ENCODE measurements at regions not wholly inside any gene's neighbourhood (a gene's known extent, or its start where the extent isn't known, plus 50 kb on each side); places are given as distances from the start of the nearest gene placed in this dataset.

DNA sequence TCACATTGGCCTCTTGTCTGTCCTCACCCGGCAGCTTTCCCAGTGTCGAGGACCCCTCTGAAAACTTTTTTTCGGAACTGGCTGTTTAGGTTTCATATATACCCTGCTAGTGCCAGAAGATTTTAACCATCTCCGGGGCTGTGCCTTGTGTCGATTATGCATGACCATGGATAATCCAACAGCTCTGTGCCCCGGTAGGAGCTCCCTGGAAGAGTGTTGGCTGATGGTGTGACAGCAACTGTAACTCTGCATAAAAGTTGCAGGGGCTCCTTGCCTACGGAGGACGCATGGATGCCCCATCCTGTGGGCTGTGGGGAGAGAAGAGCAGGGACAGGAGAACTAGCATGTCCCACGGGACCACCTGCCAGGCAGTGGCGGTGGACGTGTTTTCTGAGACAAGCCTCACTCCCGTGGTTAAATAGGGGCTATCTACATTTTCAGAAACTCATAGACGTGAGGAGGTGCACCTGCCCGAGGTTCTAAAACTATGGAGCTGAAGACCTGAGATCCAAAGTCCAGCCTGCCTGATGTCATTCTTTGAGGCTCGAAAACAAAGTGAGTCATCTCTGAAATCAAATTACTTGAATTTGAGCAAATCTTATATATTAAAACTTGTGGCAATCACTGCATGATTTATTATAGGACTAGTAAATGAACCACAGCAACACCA, 437.2 kb upstream of the HS6ST1 start:
- Histone ChIP-seq H3K4me3 (ENCODE audit: control insufficient read depth in 1 of 7, extremely low read depth in 1 of 7, insufficient read depth in 4 of 7, low read depth in 2 of 7, low read length in 6 of 7) (no peak overlapping the region), H3K4me1 (ENCODE audit: control extremely low read depth in 1 of 4, control insufficient read depth in 4 of 4, insufficient read depth in 4 of 4, low read length in 3 of 4) (peaks cover 13 to 39% (median 26%) of the 10 kb centered on the region in 4 experiments), H3K9me3 (ENCODE audit: control extremely low read depth in 1 of 5, control insufficient read depth in 4 of 5, insufficient read depth in 2 of 5, low read depth in 1 of 5, low read length in 4 of 5) (no peaks in the 10 kb centered on the region), H3K36me3 (ENCODE audit: control insufficient read depth in 4 of 4, insufficient read depth in 4 of 4, low read length in 3 of 4) (no peaks in the 10 kb centered on the region), H3K27ac (ENCODE audit: insufficient read depth in 1 of 2, low read depth in 1 of 2, low read length in 2 of 2, poor library complexity in 1 of 2, severe bottlenecking in 2 of 2) (no peak overlapping the region), H3K27me3 (replicated peaks in 2 of 5; ENCODE audit: control insufficient read depth in 4 of 5, insufficient read depth in 5 of 5, low read length in 4 of 5) (no peaks in the 10 kb centered on the region)
- POLR2A ChIA-PET: no interaction called here
- WGBS (ENCODE audit: insufficient coverage): 80% methylated on average over 14 of the region's 15 CpGs
- CTCF ChIA-PET: interaction anchor here (0.7 to 4.7 kb wide), 17 partner anchors 10 to 577 kb away, joined by 3 to 21 read pairs (median 5); no protein-coding TSS in a partner anchor
- DNase-seq: no peak

DNA sequence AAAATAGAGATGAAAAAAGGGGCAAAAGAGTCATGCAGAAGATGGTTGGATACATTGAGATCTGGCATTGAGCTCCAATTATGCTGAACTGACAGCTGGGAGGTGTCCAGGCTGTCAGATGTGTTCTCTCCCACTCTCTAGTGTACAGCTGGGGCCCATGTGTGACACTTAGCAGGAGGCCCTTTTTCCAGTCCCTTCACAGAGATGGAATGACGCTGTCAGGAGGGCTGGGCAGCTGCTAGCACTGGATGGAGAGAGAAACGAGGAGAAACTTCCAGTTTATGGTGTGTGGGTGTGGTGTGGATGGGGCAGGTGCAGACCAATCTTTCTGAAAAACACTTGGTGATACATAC, 437.7 kb upstream of the HS6ST1 start:
- peaks cover 13 to 39% (median 26%) of the 10 kb centered on the region in 4 experiments for H3K4me1 ChIP-seq (ENCODE audit: control extremely low read depth in 1 of 4, control insufficient read depth in 4 of 4, insufficient read depth in 4 of 4, low read length in 3 of 4)
- H3K9me3 ChIP-seq (ENCODE audit: control extremely low read depth in 1 of 5, control insufficient read depth in 4 of 5, insufficient read depth in 2 of 5, low read depth in 1 of 5, low read length in 4 of 5): no peaks in the 10 kb centered on the region
- WGBS (ENCODE audit: insufficient coverage): no CpG with 5 or more reads among the region's 2 CpGs
- no peaks in the 10 kb centered on the region for H3K27me3 ChIP-seq (replicated peaks in 2 of 5; ENCODE audit: control insufficient read depth in 4 of 5, insufficient read depth in 5 of 5, low read length in 4 of 5)
- no peak for DNase-seq
- H3K27ac ChIP-seq (ENCODE audit: insufficient read depth in 1 of 2, low read depth in 1 of 2, low read length in 2 of 2, poor library complexity in 1 of 2, severe bottlenecking in 2 of 2): no peak overlapping the region
- no peak overlapping the region for H3K4me3 ChIP-seq (ENCODE audit: control insufficient read depth in 1 of 7, extremely low read depth in 1 of 7, insufficient read depth in 4 of 7, low read depth in 2 of 7, low read length in 6 of 7)
- H3K36me3 ChIP-seq (ENCODE audit: control insufficient read depth in 4 of 4, insufficient read depth in 4 of 4, low read length in 3 of 4): no peaks in the 10 kb centered on the region
- CTCF ChIA-PET: interaction anchor here (0.7 to 4.7 kb wide), 13 partner anchors 10 to 577 kb away, joined by 3 to 21 read pairs (median 5); no protein-coding TSS in a partner anchor
- POLR2A ChIA-PET: no interaction called here

DNA sequence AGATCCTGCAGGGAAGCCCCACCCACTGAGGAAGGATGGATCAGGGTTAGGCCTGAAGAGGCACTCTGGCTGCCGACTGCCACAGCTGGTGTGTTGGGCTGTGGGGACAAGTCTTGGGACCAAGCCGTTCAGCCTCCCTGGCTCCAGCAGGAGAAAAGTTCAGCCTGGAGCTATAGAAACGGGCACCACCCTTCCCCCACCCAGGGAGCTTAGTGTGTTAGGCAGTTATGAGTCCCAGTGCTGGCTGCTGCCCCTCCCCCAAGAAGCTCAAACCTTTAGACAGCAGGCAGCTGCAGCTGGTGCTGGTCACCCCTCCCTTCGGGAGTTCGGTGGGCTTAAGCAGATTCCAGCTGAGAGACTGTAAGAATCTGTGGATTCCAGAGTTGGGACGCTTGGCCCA, 447.1 kb upstream of the HS6ST1 start:
- Histone ChIP-seq H3K36me3 (ENCODE audit: control insufficient read depth in 4 of 4, insufficient read depth in 4 of 4, low read length in 3 of 4) (no peaks in the 10 kb centered on the region), H3K27ac (ENCODE audit: insufficient read depth in 1 of 2, low read depth in 1 of 2, low read length in 2 of 2, poor library complexity in 1 of 2, severe bottlenecking in 2 of 2) (no peak overlapping the region), H3K4me3 (ENCODE audit: control insufficient read depth in 1 of 7, extremely low read depth in 1 of 7, insufficient read depth in 4 of 7, low read depth in 2 of 7, low read length in 6 of 7) (no peak overlapping the region), H3K27me3 (replicated peaks in 2 of 5; ENCODE audit: control insufficient read depth in 4 of 5, insufficient read depth in 5 of 5, low read length in 4 of 5) (no peaks in the 10 kb centered on the region), H3K9me3 (ENCODE audit: control extremely low read depth in 1 of 5, control insufficient read depth in 4 of 5, insufficient read depth in 2 of 5, low read depth in 1 of 5, low read length in 4 of 5) (peaks cover 0 to 3% (median 0%) of the 10 kb centered on the region in 5 experiments), H3K4me1 (ENCODE audit: control extremely low read depth in 1 of 4, control insufficient read depth in 4 of 4, insufficient read depth in 4 of 4, low read length in 3 of 4) (no peaks in the 10 kb centered on the region)
- CTCF ChIA-PET: no interaction called here
- POLR2A ChIA-PET: no interaction called here
- 100% methylated on average over 3 of the region's 6 CpGs for WGBS (ENCODE audit: insufficient coverage)
- DNase-seq: no peak

DNA sequence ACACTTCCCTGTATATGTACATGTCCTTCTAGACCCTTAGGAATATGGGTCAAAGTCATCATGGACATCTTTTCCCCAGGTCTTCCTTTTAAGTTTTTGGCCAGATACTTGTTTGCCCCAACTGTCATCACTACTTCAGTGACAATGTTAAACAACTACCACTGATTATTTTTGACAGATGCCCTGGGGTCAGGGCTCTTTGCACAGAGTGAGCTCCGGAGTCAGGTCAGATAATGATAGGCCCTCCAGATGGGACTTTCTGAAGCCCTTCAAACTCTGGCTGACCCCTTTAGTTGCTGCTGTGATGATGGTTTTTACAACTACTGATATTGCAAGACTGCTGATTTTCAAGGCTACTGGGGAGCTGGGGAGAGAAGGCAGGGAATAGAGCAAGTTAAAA, 449.4 kb upstream of the HS6ST1 start:
- CTCF ChIA-PET: no interaction called here
- POLR2A ChIA-PET: no interaction called here
- Histone ChIP-seq H3K27ac (ENCODE audit: insufficient read depth in 1 of 2, low read depth in 1 of 2, low read length in 2 of 2, poor library complexity in 1 of 2, severe bottlenecking in 2 of 2) (no peak overlapping the region), H3K4me3 (ENCODE audit: control insufficient read depth in 1 of 7, extremely low read depth in 1 of 7, insufficient read depth in 4 of 7, low read depth in 2 of 7, low read length in 6 of 7) (no peak overlapping the region), H3K27me3 (replicated peaks in 2 of 5; ENCODE audit: control insufficient read depth in 4 of 5, insufficient read depth in 5 of 5, low read length in 4 of 5) (no peaks in the 10 kb centered on the region), H3K4me1 (ENCODE audit: control extremely low read depth in 1 of 4, control insufficient read depth in 4 of 4, insufficient read depth in 4 of 4, low read length in 3 of 4) (no peaks in the 10 kb centered on the region), H3K36me3 (ENCODE audit: control insufficient read depth in 4 of 4, insufficient read depth in 4 of 4, low read length in 3 of 4) (no peaks in the 10 kb centered on the region), H3K9me3 (ENCODE audit: control extremely low read depth in 1 of 5, control insufficient read depth in 4 of 5, insufficient read depth in 2 of 5, low read depth in 1 of 5, low read length in 4 of 5) (peaks cover 0 to 3% (median 0%) of the 10 kb centered on the region in 5 experiments)
- DNase-seq: no peak
- 100% methylated on average over 1 of the region's 1 CpG for WGBS (ENCODE audit: insufficient coverage)

DNA sequence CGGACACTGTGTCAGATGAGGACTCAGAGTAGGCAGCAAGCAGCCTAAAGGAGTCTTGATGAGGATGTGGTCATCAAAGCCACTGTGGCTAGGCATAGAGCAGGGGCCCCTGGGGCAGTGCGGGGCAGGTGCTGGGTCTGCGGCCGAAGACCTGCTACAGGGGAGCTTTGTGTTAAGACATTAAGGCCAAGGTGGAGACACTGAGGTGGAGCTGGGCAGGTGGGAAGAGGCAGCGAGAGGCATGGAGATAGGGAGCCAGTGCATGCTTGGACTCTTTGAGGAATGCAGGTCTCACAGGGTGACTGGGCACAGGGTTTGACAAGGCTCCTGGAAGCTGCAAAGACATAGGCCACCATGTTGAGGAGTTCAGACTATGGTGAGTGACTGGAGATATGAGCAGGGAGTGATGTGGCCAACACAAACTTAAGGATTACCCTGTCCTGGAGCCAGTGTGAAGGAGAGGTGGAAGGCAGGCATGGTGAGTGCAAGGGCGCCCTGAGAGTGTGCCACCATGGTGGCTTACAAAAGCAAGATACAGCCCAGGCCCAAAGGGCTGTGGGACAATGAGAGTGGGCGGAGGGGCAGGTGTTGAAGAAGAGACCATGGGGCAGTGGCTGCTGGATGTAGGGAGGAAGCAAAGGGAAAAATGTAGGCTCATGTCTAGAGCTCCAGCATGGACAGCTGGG, 450.9 kb upstream of the HS6ST1 start:
- H3K4me3 ChIP-seq (ENCODE audit: control insufficient read depth in 1 of 7, extremely low read depth in 1 of 7, insufficient read depth in 4 of 7, low read depth in 2 of 7, low read length in 6 of 7): no peak overlapping the region
- WGBS (ENCODE audit: insufficient coverage): 86% methylated on average over 4 of the region's 7 CpGs
- no peak for DNase-seq
- no peaks in the 10 kb centered on the region for H3K27me3 ChIP-seq (replicated peaks in 2 of 5; ENCODE audit: control insufficient read depth in 4 of 5, insufficient read depth in 5 of 5, low read length in 4 of 5)
- no peaks in the 10 kb centered on the region for H3K4me1 ChIP-seq (ENCODE audit: control extremely low read depth in 1 of 4, control insufficient read depth in 4 of 4, insufficient read depth in 4 of 4, low read length in 3 of 4)
- ChIA-PET CTCF (interaction anchor here (1.2 kb wide), 1 partner anchor 15 kb away, joined by 3 read pairs; no protein-coding TSS in a partner anchor), POLR2A (no interaction called here)
- H3K9me3 ChIP-seq (ENCODE audit: control extremely low read depth in 1 of 5, control insufficient read depth in 4 of 5, insufficient read depth in 2 of 5, low read depth in 1 of 5, low read length in 4 of 5): no peaks in the 10 kb centered on the region
- no peaks in the 10 kb centered on the region for H3K36me3 ChIP-seq (ENCODE audit: control insufficient read depth in 4 of 4, insufficient read depth in 4 of 4, low read length in 3 of 4)
- no peak overlapping the region for H3K27ac ChIP-seq (ENCODE audit: insufficient read depth in 1 of 2, low read depth in 1 of 2, low read length in 2 of 2, poor library complexity in 1 of 2, severe bottlenecking in 2 of 2)

DNA sequence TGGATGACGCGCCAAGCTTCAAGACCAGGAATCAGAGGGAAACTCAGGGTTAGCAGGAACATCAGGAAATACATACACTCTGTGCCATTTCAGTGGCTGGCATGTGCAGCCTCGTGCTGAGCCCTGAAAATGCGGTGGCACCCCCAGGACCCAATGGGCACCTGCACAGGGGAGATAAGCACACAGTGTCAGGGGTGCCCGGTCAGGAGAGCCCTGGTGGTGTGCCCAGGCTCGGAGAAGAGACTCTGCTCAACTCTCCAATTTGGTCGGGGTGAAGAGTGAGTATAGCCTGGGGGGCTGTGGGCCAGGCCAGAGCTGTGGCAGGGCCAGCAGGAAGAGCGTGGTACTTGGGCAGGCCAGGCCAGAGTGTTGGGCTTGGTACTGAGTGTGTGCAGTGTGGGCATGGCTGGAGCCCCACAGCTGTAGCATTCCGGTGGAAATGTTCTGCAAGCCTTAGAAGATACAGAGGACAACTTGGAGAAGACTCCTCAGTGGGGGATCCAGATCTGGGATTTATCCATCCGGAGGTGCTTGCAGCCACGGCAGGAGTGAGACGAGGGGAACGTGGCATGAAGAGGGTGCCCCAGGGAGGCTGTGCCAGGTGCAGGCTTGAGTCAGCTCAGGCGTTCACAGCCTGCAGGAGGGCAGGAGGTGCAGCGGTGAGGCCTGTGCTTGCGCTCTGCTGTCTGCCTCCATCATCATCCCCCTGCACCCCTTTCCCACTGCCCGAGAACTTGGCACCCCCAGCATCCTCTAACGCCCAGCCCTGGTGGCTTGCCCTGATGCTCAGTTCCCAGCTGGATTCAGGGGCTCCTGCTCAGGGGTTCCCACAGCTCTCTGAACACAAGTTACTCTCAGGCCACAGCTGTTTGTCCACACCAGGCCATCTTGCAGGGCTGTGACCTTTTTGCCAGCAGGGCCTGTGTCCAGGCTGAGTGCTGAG, 451.7 kb upstream of the HS6ST1 start:
- 95% methylated on average over 18 of the region's 18 CpGs for WGBS (ENCODE audit: insufficient coverage)
- no peaks in the 10 kb centered on the region for H3K4me1 ChIP-seq (ENCODE audit: control extremely low read depth in 1 of 4, control insufficient read depth in 4 of 4, insufficient read depth in 4 of 4, low read length in 3 of 4)
- ChIA-PET CTCF (interaction anchor here (1.2 to 1.5 kb wide), 2 partner anchors 14 to 16 kb away, joined by 3 read pairs; no protein-coding TSS in a partner anchor), POLR2A (no interaction called here)
- no peaks in the 10 kb centered on the region for H3K27me3 ChIP-seq (replicated peaks in 2 of 5; ENCODE audit: control insufficient read depth in 4 of 5, insufficient read depth in 5 of 5, low read length in 4 of 5)
- H3K27ac ChIP-seq (ENCODE audit: insufficient read depth in 1 of 2, low read depth in 1 of 2, low read length in 2 of 2, poor library complexity in 1 of 2, severe bottlenecking in 2 of 2): no peak overlapping the region
- no peaks in the 10 kb centered on the region for H3K36me3 ChIP-seq (ENCODE audit: control insufficient read depth in 4 of 4, insufficient read depth in 4 of 4, low read length in 3 of 4)
- no peaks in the 10 kb centered on the region for H3K9me3 ChIP-seq (ENCODE audit: control extremely low read depth in 1 of 5, control insufficient read depth in 4 of 5, insufficient read depth in 2 of 5, low read depth in 1 of 5, low read length in 4 of 5)
- H3K4me3 ChIP-seq (ENCODE audit: control insufficient read depth in 1 of 7, extremely low read depth in 1 of 7, insufficient read depth in 4 of 7, low read depth in 2 of 7, low read length in 6 of 7): no peak overlapping the region
- no peak for DNase-seq
